ENCODE measurements at regions not wholly inside any gene's neighbourhood (a gene's known extent, or its start where the extent isn't known, plus 50 kb on each side); places are given as distances from the start of the nearest gene placed in this dataset.
"Not testable (repeated sequence)": the region's sequence is repeated elsewhere in the genome, so short reads cannot be mapped to it uniquely, and the experiment has no call there.

GRCh38 chr5:3092211-3092610 lies 340.7 kb upstream of the IRX2 start:
- no peak for DNase-seq

GRCh38 chr5:3091040-3091774 lies 339.7 kb upstream of the IRX2 start:
- DNase-seq = no peak

GRCh38 chr5:3090305-3090704 lies 338.8 kb upstream of the IRX2 start:
- DNase-seq = not testable (repeated sequence)

- DNase-seq = no peak
Measured at GRCh38 chr5:3080366-3080765, 328.9 kb upstream of the IRX2 start.

- no peak for DNase-seq
Measured at GRCh38 chr5:3077684-3078083, 326.2 kb upstream of the IRX2 start.

GRCh38 chr5:3075309-3075708 lies 323.8 kb upstream of the IRX2 start:
- DNase-seq = no peak

GRCh38 chr5:3068401-3068800 lies 316.9 kb upstream of the IRX2 start:
- DNase-seq = no peak

- DNase-seq = no peak
Measured at GRCh38 chr5:3060283-3060682, 308.8 kb upstream of the IRX2 start.

GRCh38 chr5:3059488-3059887 lies 308.0 kb upstream of the IRX2 start:
- no peak for DNase-seq

- DNase-seq = no peak
Measured at GRCh38 chr5:3058942-3059341, 307.5 kb upstream of the IRX2 start.

GRCh38 chr5:3056866-3057265 lies 305.4 kb upstream of the IRX2 start:
- no peak for DNase-seq

GRCh38 chr5:3051400-3051799 lies 299.9 kb upstream of the IRX2 start:
- no peak for DNase-seq

GRCh38 chr5:3050863-3051262 lies 299.4 kb upstream of the IRX2 start:
- DNase-seq = no peak

GRCh38 chr5:3049261-3049660 lies 297.8 kb upstream of the IRX2 start:
- DNase-seq = no peak

GRCh38 chr5:3047212-3047774 lies 295.8 kb upstream of the IRX2 start:
- no peak for DNase-seq

GRCh38 chr5:3043600-3043999 lies 292.1 kb upstream of the IRX2 start:
- DNase-seq = no peak

- no peak for DNase-seq
Measured at GRCh38 chr5:3041001-3041400, 289.5 kb upstream of the IRX2 start.

GRCh38 chr5:3036041-3036788 lies 284.7 kb upstream of the IRX2 start:
- no peak for DNase-seq

GRCh38 chr5:3035452-3035851 lies 284.0 kb upstream of the IRX2 start:
- no peak for DNase-seq

- no peak for DNase-seq
Measured at GRCh38 chr5:3034881-3035280, 283.4 kb upstream of the IRX2 start.

- no peak for DNase-seq
Measured at GRCh38 chr5:3034449-3034848, 283.0 kb upstream of the IRX2 start.

GRCh38 chr5:3033033-3033755 lies 281.7 kb upstream of the IRX2 start:
- DNase-seq = no peak

- no peak for DNase-seq
Measured at GRCh38 chr5:3032513-3032912, 281.0 kb upstream of the IRX2 start.

Measured in DMS79 (cell line).